Inferior parietal cortex (tissue), 1 donor: ENCODE measurements at regions not wholly inside any gene's neighbourhood (a gene's known extent, or its start where the extent isn't known, plus 50 kb on each side); places are given as distances from the start of the nearest gene placed in this dataset.

Experiments used
- DNase-seq: peaks from one replicate; pipeline ENCODE4 v3.0.0-alpha.2; 2016; ENCODE audit errors: extremely low spot score

GRCh38 chr7:95668504-95669018 is 72.2 kb upstream of the PDK4 start:
- no peak for DNase-seq

DNA sequence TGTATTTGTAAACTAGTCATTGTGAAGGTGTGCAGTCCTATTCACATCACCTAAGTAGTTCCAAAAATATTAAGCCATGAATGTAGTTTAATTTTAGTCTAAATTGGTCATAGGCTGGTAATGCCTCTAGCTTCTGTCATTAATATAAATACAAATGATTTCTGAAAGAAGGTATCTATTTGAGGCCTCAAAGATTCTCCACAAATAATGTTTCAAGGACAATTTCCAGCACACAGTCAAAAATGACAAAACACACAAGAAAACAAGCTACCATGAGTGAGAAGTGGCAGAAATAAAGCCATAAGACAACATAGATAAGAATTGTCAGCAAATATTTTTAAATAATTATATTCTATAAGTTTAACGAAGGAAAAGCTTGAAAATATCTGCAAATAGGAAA is 66.7 kb upstream of the PDK4 start:
- DNase-seq = no peak

DNA sequence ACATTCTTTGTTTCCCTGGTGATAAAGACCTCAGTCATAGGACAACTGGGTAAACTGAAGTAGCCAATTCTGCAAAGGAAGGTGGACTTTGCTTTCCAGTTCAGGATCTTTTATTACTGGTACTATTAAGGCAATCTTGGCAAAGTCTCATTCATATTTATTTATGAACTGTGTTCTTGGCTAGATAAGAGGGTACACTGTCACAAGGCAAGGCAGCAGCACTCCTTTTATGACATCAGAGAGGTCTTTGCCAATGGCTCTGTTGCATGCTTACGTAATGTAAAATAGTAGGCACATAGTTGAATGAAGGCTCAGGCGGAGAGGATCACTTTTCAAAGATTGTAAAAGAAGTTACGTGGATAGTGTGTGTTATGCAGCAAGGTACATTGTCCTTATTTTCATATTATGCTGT is 63.7 kb upstream of the PDK4 start:
- no peak for DNase-seq

- DNase-seq = no peak
Measured at GRCh38 chr7:95658676-95659075, 62.4 kb upstream of the PDK4 start.

- no peak for DNase-seq
Measured at GRCh38 chr7:95649546-95649945, 53.2 kb upstream of the PDK4 start.

- no peak for DNase-seq
Measured at GRCh38 chr7:95646350-95646749, 50.0 kb upstream of the PDK4 start.
